Retinal pigment epithelial cell (primary cell): ENCODE measurements at regions not wholly inside any gene's neighbourhood (a gene's known extent, or its start where the extent isn't known, plus 50 kb on each side); places are given as distances from the start of the nearest gene placed in this dataset.

ENCODE experiments used
- DNase-seq: peaks from one replicate; pipeline ENCODE4 v3.0.0-alpha.2; 2010; ENCODE audit warnings: low read depth
- H3K4me3 ChIP-seq: 2 replicates; pipeline ENCODE4 v1.5.1; 2011; ENCODE audit warnings: mild to moderate bottlenecking, low read length, control low read depth, moderate library complexity
- CTCF ChIP-seq: conservative IDR thresholded peaks from 2 replicates; pipeline ENCODE4 v1.5.1; 2011; ENCODE audit warnings: low read depth, low read length, control low read depth, inconsistent platforms

- no peak for TF ChIP-seq CTCF
- DNase-seq: no peak
- H3K4me3 ChIP-seq: no peak overlapping the region
Measured at GRCh38 chr19:28386470-28386869, 826.5 kb downstream of the UQCRFS1 start.

DNA sequence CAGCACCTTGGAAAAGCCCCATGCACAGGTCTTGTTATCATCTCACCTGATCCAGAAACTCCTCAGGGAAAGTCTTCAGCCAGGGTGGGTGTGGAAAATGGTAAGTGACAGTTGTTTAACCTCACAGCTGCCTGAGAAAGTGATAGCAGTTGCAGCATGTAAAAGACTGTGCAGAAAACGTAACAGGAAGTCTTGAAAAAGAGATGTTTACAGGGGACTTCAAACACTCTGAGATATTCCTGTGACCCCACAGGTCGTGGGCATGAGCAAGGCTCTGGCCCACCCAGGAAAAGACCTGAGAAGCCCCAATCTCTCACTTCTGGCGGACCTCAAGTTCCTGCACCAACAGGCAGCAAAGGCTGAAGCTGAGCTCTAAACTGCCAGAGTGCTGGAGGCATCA lies 826.9 kb downstream of the UQCRFS1 start:
- no peak overlapping the region for H3K4me3 ChIP-seq
- no peak for DNase-seq
- no peak for TF ChIP-seq CTCF

DNA sequence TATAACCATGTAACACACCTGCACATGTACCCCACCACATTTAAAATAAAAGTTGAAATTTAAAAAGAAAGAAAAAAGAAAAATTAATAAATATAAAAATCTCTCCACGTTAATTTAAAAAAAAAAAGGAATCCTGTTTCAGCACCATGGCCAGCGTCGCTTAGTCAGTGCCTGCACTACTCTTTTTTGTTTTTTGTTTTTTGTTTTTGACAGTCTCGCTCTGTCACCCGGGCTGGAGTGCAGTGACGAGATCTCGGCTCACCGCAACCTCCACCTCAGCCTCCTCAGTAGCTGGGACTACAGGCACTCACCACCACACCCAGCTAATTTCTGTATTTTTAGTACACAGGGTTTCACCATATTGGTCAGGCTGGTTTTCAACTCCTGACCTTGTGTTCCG lies 835.9 kb downstream of the UQCRFS1 start:
- no peak for DNase-seq
- H3K4me3 ChIP-seq: no peak overlapping the region
- no peak for TF ChIP-seq CTCF

DNA sequence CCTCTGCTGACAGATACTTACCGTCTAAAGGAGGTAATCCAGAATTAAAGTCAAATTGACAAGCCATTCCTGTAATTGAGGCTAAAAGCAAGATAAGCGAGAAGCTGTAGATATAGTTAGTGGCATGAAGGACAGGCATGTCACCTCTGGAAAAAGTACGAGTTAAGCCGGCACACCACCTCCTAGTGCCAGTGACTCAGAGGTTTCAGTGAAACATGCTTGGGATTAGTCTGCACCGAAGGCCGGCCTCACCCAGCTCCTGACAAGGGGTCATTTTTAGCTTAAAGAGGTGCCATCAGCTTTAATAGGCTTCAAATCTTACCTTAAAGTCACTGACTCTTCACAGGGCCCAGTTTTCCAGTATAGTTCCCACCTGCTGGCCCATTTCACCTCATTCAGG lies 838.0 kb downstream of the UQCRFS1 start:
- TF ChIP-seq CTCF: no peak
- no peak for DNase-seq
- no peak overlapping the region for H3K4me3 ChIP-seq

- no peak for TF ChIP-seq CTCF
- DNase-seq: no peak
- no peak overlapping the region for H3K4me3 ChIP-seq
Measured at GRCh38 chr19:28372576-28373247, 840.2 kb downstream of the UQCRFS1 start.

DNA sequence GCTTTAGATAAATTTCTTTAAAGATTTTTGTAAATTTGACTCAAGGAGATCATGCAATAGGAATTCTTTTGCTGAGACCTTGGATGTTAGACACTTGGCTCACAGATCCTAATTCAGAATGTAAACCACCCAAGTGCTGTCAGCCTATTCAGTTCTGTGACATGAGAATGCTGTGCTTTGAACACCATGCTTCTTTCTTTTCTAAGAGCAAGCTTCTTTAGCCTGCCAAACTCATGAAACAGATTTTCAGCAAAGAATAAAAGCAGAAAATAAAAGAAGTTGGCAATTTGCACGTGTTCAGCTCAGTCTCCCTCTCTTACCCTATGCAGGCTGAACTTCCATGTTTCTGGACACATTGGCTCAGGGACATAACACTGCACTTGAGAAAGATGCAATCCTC lies 845.8 kb downstream of the UQCRFS1 start:
- no peak for TF ChIP-seq CTCF
- H3K4me3 ChIP-seq: no peak overlapping the region
- DNase-seq: no peak

DNA sequence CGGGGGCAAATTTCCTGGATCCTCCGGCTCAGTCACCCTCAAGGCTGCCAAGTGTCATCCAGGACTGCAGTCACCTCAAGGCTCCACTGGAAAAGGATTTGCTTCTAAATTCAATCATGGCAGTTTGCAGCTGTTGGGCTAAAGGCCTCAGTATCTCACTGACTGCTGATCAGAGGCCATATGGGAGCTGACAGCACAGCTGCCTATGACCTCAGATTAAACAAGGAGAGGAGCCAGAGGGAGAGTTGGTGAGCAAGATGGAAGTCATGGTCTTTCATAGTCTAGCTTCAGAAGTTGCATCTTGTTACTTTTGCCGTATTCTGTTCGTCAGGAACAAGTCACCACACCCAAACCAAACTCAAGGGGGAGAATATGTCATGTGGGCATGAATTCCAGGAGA lies 849.7 kb downstream of the UQCRFS1 start:
- H3K4me3 ChIP-seq: no peak overlapping the region
- DNase-seq: no peak
- TF ChIP-seq CTCF: no peak
